Renal pelvis (tissue), 1 donor: ENCODE measurements at regions not wholly inside any gene's neighbourhood (a gene's known extent, or its start where the extent isn't known, plus 50 kb on each side); places are given as distances from the start of the nearest gene placed in this dataset.
"Not testable (repeated sequence)": the region's sequence is repeated elsewhere in the genome, so short reads cannot be mapped to it uniquely, and the experiment has no call there.

Experiments
- DNase-seq: peaks from one replicate; pipeline ENCODE4 v3.0.0-alpha.2; 2013

DNA sequence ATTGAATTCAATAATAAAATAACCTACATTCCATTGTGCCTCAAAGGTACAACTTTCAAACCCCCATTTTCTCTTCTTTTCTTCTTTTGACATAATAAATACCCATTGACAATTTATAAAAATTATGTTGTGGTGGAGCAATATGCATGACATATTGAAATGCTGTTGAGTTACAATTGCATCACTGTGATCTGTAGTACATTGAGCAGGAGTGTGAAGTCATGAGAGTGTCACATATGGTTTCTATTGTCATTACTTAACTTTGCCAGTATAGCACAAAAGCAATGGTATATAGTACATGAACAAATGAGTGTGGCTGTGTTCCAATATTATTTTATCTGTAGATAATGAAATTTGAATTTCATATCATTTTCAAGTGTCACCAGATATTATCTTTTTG is 441.3 kb downstream of the GJA1 start:
- DNase-seq, result no peak

DNA sequence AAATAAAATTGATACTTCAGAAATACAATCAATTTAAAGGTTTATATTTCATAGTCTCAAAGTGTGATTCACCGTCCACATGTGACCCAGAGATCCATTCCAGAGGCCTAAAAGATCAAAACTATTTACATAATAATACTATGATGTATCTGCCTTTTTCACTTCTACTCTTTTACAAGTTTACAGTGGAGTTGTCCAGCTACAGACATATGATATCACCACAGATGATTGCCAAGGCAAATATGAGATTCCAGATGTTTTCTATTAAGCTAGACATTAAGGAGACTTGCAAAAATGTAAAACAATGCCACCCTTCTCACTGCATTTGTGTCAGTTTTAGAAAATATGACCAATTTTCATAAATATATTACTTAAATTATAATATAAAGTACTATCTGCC is 443.7 kb downstream of the GJA1 start:
- no peak for DNase-seq

DNA sequence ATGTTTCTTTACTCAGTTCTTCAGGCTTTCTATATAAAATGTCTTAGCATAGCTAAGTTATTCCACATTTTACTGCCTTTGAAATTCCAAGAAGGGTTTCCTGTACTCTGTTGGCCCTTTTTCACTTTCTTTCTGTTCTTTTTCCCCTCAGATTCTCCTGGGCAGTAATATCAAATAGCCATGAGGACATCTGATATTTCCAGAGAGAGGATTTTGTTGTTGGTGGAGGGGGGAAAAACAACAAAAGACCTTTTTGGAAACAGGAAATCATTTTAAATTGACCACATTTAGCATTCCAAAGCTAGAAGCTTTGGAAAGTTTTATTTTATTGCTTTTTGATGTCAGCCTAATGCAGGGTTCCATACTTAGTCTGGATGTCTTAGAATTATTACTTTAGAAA is 445.4 kb downstream of the GJA1 start:
- no peak for DNase-seq

DNA sequence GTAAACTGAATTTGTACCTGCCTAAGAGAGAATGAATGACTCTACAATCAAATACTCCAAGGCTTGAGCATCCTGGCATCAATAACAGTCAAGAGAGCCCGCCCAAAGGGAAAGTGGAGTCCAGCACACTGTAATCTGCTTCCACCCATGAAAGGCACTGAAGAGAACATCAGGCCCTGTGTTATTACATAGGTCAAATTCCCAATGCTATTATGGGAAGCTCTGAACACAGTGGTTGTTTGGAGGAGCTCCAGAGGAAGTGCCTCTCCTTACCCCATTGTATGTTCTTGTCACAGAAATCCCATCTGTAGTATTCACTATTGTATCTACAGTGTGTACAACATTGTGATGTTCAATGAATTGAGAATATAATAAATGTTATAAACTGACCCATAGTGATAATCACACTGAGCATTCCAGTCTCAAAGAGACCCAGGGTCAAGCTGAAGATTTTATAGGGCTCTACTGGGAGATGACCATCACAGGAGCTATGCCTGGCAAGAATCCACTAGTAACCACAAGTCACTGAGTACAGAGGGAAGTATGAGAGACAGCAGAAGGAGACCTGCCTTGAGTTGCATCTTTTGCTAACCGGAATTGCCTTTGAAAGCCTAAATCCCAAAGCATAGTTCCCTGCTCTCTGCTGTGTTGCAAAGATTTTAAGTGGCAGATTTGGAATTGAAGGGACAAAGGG is 446.7 kb downstream of the GJA1 start:
- DNase-seq, result no peak

DNA sequence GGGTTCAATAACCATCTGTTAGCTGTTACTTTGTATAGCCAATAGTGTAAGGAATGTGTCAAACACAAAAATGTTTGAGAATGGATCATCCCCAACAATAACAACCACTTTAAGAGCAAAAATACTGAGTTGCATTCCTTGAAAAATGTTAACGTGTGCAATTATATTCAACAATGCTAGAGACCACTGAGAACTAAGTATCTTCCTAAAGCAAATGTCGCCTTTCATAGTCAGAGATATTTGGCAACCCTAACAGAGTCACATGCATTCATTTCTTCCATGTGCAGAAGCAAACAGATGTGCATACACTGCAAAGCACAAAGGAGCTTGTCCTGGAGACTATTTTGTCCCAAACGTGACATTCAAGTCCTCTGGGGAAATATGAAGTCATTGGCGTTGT is 448.6 kb downstream of the GJA1 start:
- no peak for DNase-seq

DNA sequence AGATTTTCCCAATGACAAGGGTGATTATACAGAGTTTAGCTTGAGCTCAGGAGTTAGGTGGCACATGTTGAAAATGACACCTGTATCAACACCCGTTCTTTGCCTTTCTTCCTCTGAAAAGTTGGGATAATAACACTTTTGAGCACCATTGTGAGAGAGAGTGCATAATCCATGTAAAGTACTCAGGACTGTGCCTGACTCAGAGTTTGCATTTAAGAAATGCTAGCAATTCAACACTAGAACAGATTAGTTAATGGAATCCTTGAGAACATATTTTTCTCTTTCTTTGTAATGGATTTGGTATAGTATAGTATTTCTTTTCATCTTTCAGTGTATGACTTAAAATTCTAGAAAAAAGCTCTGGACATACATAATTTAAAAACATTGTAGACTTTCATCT is 449.2 kb downstream of the GJA1 start:
- DNase-seq, result no peak

DNA sequence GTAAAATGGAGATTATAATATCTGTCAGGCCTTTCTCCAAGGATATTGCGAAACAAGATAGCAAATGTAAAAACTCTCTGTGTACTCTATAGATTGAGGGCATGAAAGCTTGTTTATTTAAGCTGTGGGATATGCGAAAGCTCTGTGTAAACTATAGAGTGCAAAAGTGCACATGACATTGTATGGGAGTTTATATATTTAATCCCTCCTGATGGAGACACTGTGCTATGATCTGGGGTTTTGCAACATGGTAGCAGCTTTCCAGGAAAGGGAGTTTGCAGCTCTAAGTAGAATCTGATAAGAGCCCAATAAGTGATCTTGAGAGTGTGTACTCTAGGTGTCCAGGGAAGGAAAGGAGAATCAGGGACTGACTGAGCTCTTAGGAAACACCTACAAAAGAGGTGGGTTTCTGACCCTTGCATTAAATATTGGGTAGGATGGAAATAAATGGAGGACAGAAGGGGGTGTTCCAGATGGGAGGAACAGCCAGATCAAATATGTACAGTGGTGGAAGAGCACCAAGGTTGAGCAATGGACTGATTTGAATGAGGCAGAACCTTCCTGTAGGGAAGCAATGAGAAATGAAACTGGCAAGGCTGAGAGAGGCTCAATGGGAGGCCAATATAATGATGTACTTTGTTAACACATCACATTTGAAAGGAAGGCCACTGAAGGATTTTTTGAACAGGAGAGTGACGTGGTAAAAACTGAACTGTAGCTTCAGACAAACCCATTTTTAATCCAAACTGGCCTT is 450.1 kb downstream of the GJA1 start:
- no peak for DNase-seq

DNA sequence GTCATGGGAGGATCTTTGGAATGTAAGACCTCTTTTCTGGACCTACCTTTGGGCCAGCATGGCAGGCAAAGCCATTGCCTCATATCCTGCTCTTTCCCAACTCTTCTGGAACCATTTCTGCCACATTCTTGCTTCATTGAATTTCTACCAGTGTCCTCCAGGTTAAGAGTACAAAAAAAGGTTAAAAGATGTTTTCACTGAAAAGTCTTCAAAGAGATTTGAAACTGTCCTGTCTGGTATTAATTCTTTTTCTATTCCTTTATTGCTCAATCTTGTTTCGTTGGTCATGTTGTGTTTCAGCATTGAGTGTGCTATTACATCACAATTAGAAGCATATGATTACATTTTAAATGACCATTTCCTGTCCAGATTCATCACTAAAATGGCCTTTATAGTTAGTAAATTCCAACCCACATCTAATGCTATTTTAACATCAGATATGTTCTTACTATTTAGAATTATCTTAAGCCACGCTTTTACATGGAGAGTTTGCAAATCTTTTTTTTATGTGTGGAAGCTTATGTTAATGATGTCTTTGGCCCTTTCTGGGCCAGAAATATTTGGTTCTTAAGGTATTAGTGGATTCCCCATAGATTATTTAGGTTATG is 450.9 kb downstream of the GJA1 start:
- DNase-seq, result no peak

DNA sequence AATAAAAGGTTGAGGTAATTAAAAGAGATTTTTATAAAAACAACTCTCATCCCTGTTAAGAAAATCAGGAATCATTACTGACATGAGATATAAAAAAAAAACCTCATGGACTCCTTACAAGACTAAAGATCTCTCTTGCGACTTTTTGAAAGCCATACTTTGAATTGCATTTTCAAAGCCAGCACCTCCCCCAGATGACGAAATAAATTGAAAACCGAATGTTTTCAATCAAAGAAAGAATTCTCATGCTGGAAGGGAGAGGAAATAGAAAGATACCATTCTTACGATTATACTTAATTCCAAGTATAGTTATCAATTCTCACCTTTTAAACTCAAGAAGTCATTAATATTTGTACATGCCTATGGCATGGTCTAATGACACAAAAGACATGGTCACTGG is 452.3 kb downstream of the GJA1 start:
- no peak for DNase-seq

DNA sequence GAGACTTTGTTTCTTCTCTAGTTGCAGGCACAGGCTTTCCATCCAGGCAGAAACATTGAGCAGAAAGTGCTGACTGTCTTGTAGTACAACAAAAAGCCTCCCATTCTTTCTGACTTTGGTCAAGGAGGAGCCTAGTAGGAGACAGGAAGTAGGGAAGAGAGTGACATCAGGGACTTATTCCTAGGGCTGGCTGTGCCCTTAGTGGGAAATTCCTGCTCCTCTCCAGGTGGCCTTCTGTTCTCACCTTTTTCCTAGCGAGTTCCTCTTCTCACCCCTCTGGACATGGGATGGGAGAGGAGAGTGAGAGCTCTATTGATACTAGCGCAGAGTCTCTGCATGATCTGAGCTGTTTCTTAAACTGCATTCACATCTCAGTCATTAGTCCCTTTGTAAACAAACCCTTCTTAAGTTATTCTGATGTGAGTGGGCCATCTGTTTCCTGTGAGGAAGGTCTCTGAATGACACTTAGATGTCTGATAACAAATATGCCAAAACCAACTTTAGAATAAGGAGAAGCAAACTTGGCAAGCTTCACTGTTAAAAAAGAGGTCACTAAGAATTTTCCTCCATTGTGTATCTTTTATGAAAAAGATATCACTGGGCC is 455.0 kb downstream of the GJA1 start:
- no peak for DNase-seq

DNA sequence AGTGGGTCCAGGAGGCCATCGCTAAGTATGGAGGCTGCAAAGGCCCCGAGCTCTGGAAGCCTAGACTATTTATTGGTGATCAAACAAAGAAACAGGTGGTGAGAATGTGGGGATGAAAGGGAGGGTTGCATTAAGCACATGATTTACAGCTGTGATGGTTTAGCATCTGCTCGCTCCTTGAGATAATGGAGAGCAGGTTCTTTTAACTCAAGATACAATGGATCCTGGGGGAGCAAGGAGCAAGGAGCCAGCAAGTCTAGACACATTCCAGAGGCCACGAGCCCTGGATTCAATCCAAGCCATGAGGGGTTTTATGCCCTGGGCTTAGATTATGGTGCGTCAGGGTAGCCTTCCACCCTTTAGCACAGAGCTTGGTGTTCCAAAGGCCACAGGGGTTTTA is 460.3 kb downstream of the GJA1 start:
- not testable (repeated sequence) for DNase-seq

DNA sequence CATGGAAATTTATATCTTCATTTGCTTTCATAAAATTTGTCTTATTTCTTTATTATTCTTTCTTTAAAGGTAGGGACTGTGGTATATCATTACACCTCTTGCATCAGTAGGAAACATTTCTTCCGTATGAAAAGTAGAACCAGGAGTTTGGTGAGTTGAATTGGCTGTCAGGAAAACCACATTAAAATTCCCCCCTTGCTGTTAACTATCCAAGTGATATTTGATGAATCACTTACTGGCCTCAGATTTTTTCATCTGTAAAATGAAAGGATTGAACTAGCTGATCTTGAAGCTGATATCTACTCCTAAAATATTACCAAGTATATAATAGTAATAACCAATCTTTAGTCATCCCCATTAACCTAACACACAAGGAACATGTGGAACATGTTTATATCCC is 460.9 kb downstream of the GJA1 start:
- no peak for DNase-seq

DNA sequence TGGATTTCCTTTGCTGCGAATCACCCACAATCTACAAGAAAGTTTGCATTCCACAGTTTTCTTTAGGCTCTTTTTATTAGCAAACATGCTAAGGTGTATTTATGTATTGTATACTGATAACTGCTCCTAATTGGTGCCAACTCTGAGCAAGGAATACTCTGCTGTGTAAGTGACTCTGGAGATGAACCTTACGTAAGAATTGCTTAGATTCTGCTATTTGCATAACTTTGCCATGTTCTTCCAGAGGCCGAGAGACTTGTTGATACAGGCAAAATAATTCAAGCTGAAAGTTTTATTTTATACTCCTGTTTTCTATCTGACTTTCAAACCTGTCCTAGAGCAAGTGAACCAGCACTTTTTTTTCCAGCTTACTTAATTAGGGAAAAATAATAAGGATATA is 461.3 kb downstream of the GJA1 start:
- DNase-seq, result no peak

DNA sequence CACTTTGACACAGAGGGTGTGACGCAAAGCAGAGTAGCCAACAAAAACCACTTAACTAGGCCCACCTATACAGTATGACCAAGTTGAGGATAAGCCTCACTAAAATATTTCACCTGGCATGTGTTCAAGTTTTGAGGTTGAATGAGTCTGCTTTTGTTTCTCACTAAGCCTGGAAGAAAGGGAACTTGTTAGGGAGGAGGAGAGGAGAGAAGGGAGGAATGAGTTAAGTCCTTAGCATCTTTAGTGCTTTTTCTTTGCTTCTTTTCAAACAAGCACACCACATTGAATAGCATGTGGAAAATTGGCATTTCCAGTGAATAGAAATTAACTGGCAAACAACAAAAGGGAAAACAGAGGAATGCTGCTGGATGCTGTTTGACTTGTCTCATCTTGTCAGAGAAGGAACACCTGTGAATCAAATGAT is 461.9 kb downstream of the GJA1 start:
- no peak for DNase-seq

DNA sequence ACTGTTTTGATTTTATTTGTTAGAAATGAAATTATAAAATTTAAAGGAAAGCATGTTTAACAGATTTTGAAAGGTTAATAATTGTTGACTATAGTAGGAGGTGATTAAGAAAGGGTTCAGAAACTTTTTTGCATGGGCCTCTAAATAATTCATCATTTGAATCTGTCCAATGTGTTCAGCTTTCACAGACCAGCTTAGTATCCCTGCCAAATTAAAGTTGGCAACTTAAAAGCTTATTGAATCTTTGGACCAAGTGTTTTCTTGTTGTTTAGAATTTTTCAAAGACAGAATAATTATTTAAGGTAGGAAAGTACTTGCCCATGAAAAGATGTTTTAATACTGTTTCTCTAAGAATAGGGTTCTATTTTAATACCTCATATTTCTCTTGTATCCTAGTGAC is 466.0 kb downstream of the GJA1 start:
- no peak for DNase-seq

DNA sequence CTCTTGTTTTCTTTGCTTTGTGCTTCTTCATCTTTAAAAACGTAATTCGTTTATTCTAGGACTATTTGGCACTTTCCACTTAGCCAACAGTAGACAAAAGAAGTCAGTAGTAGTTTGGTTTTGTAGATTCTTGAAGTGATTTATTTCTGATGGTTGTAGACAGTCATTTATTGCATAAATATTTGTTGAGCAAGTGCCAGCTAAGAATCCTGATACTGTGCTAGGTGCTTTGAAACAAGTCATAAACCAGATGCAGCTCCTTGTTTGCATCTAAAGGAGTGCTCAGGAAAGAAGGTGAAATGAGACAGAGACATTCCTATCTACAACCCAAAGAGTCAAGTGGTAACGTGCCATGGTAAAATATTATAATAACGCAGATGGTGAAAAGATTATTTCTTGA is 469.1 kb downstream of the GJA1 start:
- DNase-seq, result no peak

DNA sequence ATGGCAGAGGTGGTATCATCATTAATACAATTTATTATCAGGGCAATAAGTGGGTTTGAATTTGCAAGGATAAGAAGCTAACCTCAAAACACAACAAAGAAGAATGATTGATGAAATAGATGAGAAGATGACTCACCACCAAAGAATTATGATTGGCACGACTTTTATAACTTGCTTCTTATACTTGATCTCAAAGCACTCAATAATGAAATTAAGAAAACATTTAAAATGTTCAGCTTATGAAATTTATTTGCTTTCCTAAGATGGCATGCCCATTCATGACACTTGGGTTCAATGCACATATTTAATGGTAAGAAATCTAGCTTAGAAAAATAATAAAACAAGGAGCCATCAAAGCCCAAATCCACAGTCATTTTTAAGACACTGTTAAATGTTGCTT is 477.5 kb downstream of the GJA1 start:
- no peak for DNase-seq

DNA sequence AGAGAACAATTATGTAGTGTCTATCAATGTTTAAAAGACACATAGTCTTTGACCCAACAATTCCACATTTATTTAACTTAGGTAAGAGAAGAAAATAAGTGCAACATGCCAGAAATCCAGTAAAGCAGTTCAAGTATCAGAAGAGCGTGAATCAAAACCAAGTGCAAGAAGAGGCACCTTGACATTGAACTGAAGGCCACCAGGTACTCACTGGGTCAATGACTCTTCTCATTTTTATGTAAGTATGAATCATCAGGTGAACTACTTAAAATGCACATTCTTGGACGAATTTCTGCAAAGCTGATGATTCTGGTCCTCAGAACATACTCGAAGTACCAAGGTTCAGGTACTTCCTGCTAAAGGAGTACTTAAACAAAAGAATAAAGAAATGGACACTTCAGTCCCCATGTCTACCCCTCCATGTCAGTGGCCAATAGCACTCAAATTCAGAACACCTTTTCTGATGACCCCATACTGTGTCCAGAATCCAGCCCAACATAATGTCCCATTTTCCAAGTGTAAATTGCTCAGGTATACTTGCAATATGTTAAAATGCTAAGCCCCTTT is 481.9 kb downstream of the GJA1 start:
- no peak for DNase-seq

DNA sequence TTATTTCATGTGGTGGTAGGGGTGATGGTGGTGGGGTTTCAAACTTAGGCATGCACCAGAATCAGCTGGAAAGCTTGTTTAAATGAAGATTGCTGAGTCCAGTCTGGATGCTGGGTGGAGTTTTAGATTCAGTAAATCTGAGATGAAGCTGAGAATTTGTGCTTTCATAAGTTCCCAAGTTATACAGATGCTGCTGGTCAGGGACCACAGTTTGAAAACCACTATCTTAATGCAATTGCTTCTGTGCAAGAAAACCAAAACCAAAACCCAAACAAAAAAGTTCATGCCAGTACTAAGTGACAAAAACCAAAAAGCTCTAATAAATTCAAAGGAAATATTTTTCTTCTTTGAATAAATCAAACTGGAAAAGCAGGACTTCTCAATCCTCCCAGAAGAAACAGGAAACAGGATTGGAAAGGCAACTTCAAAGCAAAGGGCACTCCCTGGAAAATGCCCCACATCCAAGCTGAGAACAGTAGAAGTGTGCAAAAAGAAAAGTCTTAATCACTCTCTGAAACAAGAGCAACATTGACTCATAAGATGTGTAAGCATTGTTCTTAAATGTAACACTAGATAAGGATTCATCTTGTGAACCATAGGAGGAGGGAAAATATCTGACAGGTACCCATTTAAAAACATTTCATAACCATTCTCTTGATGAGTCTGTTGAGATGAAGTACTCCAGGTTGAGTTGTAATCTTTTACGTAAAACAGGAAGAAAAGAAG is 481.5 kb upstream of the HSF2 start:
- no peak for DNase-seq

DNA sequence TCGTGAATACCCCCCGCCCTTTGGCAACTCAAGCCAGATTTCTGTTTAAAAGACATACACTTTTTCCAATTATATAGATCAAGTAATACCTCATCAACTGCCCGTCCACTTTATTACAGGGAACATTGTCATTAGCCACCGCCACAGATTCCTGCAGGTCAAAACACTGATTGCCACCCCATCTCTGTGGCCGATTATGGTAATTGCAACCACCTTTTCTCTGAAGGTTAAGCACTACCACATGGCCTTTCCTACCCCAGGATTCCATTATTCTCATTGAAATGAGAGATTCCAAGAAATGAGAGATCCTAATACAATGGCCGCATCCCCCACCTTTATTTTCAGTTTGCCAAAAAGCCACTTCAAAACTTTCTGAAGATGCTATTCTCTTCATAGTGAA is 478.8 kb upstream of the HSF2 start:
- DNase-seq, result no peak

DNA sequence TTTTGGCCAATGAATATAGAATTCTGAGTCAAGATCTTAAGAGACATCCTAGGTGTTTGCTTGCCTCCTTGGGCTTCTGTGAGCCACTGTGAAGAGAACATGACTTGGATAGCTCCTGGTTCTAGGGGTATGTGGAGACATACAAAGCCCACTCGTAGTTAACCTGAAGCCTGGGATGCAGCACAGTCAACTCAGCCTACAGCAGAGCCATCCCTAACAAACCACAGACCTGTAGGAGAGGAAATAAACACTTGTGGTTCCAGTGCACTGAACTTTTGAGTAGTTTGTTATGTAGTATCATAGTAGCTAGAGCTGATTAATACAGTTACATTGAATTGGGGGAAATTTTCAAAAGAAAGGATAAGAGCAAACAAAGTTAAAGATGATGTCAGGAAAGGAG is 474.4 kb upstream of the HSF2 start:
- no peak for DNase-seq
